ENCODE measurements at regions not wholly inside any gene's neighbourhood (a gene's known extent, or its start where the extent isn't known, plus 50 kb on each side); places are given as distances from the start of the nearest gene placed in this dataset.
"Not testable (repeated sequence)": the region's sequence is repeated elsewhere in the genome, so short reads cannot be mapped to it uniquely, and the experiment has no call there.

DNA sequence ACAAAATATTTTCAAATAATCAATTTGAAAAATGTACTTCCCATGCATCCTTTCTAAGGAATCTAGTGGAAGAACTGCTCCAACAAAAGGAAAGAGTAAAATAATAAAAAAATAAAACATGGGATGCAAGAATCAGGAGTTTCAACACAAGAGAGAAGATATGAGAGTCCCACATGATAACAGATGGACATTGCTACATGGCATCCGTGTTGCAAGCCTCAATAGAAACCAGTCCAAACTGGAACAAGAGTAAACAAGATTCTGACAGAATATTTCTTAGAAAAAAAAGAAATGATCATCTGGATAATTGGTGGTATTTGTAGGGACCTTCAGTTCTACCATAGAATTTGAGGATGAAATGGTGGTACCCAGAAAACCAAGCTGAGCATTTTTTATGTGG, 186.8 kb downstream of the FRK start:
- no peak overlapping the region for H3K4me3 ChIP-seq (ENCODE audit: low read length in 2 of 2)
- 93% methylated on average over 1 of the region's 1 CpG for WGBS
- H3K27ac ChIP-seq (ENCODE audit: low read depth in 1 of 2, low read length in 1 of 2) = no peak overlapping the region
- H3K4me1 ChIP-seq (ENCODE audit: control insufficient read depth in 2 of 2, insufficient read depth in 2 of 2, low read length in 2 of 2) = no peaks in the 10 kb centered on the region
- no peaks in the 10 kb centered on the region for H3K27me3 ChIP-seq (ENCODE audit: control insufficient read depth in 2 of 2, insufficient read depth in 1 of 2, low read length in 1 of 2)
- DNase-seq (ENCODE audit: low read depth in 6 of 9, low spot score in 9 of 9) = no peak
- H3K36me3 ChIP-seq (ENCODE audit: control insufficient read depth in 2 of 2, insufficient read depth in 2 of 2, low read length in 1 of 2) = no peaks in the 10 kb centered on the region
- H3K9me3 ChIP-seq (ENCODE audit: control insufficient read depth in 2 of 2, insufficient read depth in 1 of 2, low read length in 1 of 2) = no peaks in the 10 kb centered on the region

DNA sequence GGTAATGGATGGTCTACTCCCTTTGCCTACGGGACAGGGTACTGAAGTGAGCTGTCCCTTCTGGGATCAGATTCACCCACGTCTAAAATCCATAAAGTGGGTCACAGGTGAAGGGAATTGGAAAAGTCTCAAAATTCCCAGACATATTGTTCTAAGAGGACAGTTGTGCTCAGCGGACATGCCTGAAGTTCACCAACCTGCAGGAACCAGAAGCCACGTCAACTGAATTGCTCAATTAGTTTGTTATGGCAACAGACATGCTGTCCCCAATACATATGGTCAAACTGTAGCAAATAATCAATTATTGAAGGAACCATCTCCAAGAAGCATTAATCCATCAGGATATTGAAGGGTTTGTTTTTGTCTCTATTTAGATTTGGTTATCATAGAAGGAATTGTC, 190.2 kb downstream of the FRK start:
- Histone ChIP-seq H3K4me3 (ENCODE audit: low read length in 2 of 2) (no peak overlapping the region), H3K27me3 (ENCODE audit: control insufficient read depth in 2 of 2, insufficient read depth in 1 of 2, low read length in 1 of 2) (no peaks in the 10 kb centered on the region), H3K4me1 (ENCODE audit: control insufficient read depth in 2 of 2, insufficient read depth in 2 of 2, low read length in 2 of 2) (no peaks in the 10 kb centered on the region), H3K27ac (ENCODE audit: low read depth in 1 of 2, low read length in 1 of 2) (no peak overlapping the region), H3K9me3 (ENCODE audit: control insufficient read depth in 2 of 2, insufficient read depth in 1 of 2, low read length in 1 of 2) (no peaks in the 10 kb centered on the region), H3K36me3 (ENCODE audit: control insufficient read depth in 2 of 2, insufficient read depth in 2 of 2, low read length in 1 of 2) (no peaks in the 10 kb centered on the region)
- no peak for DNase-seq (ENCODE audit: low read depth in 6 of 9, low spot score in 9 of 9)
- WGBS = 55% methylated on average over 4 of the region's 4 CpGs

DNA sequence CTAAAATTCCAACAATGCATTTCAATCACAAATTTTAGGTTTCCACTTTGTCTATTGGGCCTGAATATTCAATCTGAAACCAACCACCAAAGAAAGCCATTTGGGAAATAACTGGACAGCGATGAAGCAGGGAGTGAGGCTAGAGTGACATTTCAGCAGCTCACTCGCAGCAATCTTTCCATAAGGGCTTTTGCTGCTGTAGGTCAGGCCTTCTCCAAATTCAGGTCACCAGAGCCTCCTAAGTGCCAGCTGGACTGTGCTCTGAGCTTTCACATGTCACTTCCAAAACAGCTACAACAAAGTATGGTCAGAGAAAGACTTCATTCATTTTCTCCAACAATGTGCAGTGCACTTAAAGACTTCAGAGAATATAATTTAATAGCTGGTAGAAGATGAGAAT, 194.8 kb downstream of the FRK start:
- no peak overlapping the region for H3K27ac ChIP-seq (ENCODE audit: low read depth in 1 of 2, low read length in 1 of 2)
- WGBS = 95% methylated on average over 2 of the region's 2 CpGs
- no peak for DNase-seq (ENCODE audit: low read depth in 6 of 9, low spot score in 9 of 9)
- H3K9me3 ChIP-seq (ENCODE audit: control insufficient read depth in 2 of 2, insufficient read depth in 1 of 2, low read length in 1 of 2) = no peaks in the 10 kb centered on the region
- H3K4me3 ChIP-seq (ENCODE audit: low read length in 2 of 2) = no peak overlapping the region
- no peaks in the 10 kb centered on the region for H3K4me1 ChIP-seq (ENCODE audit: control insufficient read depth in 2 of 2, insufficient read depth in 2 of 2, low read length in 2 of 2)
- H3K27me3 ChIP-seq (ENCODE audit: control insufficient read depth in 2 of 2, insufficient read depth in 1 of 2, low read length in 1 of 2) = no peaks in the 10 kb centered on the region
- H3K36me3 ChIP-seq (ENCODE audit: control insufficient read depth in 2 of 2, insufficient read depth in 2 of 2, low read length in 1 of 2) = no peaks in the 10 kb centered on the region

DNA sequence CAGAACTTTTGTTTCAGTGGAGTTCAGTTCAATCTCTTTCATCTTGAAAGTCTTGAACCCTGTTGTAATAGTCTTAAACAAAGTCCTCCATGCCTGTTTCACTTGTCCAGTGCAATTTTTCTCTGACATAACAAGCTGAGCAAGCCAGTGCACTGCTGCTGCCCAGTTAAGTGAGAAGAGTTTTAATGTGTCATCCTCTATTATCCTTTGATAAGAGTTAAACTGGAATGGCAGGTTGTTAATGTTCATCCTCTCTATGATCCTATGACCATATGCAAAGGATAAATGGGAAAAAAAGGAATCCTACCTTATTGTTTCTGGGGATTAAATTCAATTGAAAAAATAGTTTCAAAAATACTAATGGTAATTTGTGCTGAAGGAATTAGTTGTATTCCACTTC, 197.5 kb downstream of the FRK start:
- H3K4me1 ChIP-seq (ENCODE audit: control insufficient read depth in 2 of 2, insufficient read depth in 2 of 2, low read length in 2 of 2) = no peaks in the 10 kb centered on the region
- H3K27me3 ChIP-seq (ENCODE audit: control insufficient read depth in 2 of 2, insufficient read depth in 1 of 2, low read length in 1 of 2) = no peaks in the 10 kb centered on the region
- H3K27ac ChIP-seq (ENCODE audit: low read depth in 1 of 2, low read length in 1 of 2) = no peak overlapping the region
- no peak overlapping the region for H3K4me3 ChIP-seq (ENCODE audit: low read length in 2 of 2)
- no peak for DNase-seq (ENCODE audit: low read depth in 6 of 9, low spot score in 9 of 9)
- H3K9me3 ChIP-seq (ENCODE audit: control insufficient read depth in 2 of 2, insufficient read depth in 1 of 2, low read length in 1 of 2) = no peaks in the 10 kb centered on the region
- H3K36me3 ChIP-seq (ENCODE audit: control insufficient read depth in 2 of 2, insufficient read depth in 2 of 2, low read length in 1 of 2) = no peaks in the 10 kb centered on the region

DNA sequence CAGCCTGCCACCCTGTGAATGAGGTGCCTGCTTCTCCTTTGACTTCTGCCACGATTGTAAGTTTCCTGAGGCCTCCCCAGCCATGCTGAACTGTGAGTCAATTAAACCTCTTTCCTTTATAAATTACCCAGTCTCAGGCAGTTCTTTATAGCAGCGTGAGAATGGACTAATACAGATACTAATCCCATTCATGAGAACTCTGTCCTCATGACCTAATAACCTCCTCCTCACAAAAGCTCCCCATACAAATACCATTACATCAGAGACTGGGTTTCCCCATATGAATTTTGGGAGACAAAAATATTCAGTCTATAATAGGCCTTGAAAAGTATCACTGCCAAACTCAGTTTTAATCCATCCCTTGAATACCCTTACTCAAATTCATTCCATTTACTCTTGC, 199.0 kb downstream of the FRK start:
- not testable (repeated sequence) for H3K9me3 ChIP-seq (ENCODE audit: control insufficient read depth in 2 of 2, insufficient read depth in 1 of 2, low read length in 1 of 2); H3K27ac ChIP-seq (ENCODE audit: low read depth in 1 of 2, low read length in 1 of 2); H3K4me3 ChIP-seq (ENCODE audit: low read length in 2 of 2); DNase-seq (ENCODE audit: low read depth in 6 of 9, low spot score in 9 of 9); H3K36me3 ChIP-seq (ENCODE audit: control insufficient read depth in 2 of 2, insufficient read depth in 2 of 2, low read length in 1 of 2); H3K27me3 ChIP-seq (ENCODE audit: control insufficient read depth in 2 of 2, insufficient read depth in 1 of 2, low read length in 1 of 2); H3K4me1 ChIP-seq (ENCODE audit: control insufficient read depth in 2 of 2, insufficient read depth in 2 of 2, low read length in 2 of 2)
- 70% methylated on average over 2 of the region's 2 CpGs for whole genome bisulfite sequencing

GRCh38 chr6:115859577-115859976, 201.1 kb downstream of the FRK start:
- 100% methylated on average over 2 of the region's 2 CpGs for WGBS
- not testable (repeated sequence) for H3K27me3 ChIP-seq (ENCODE audit: control insufficient read depth in 2 of 2, insufficient read depth in 1 of 2, low read length in 1 of 2)

GRCh38 chr6:115854866-115855665, 205.6 kb downstream of the FRK start:
- Histone ChIP-seq H3K27me3 (ENCODE audit: control insufficient read depth in 2 of 2, insufficient read depth in 1 of 2, low read length in 1 of 2) (no peaks in the 10 kb centered on the region), H3K4me1 (ENCODE audit: control insufficient read depth in 2 of 2, insufficient read depth in 2 of 2, low read length in 2 of 2) (no peaks in the 10 kb centered on the region), H3K4me3 (ENCODE audit: low read length in 2 of 2) (no peak overlapping the region), H3K36me3 (ENCODE audit: control insufficient read depth in 2 of 2, insufficient read depth in 2 of 2, low read length in 1 of 2) (no peaks in the 10 kb centered on the region), H3K9me3 (ENCODE audit: control insufficient read depth in 2 of 2, insufficient read depth in 1 of 2, low read length in 1 of 2) (peaks cover 0 to 9% of the 10 kb centered on the region in 2 donors), H3K27ac (ENCODE audit: low read depth in 1 of 2, low read length in 1 of 2) (no peak overlapping the region)
- WGBS = 97% methylated on average over 34 of the region's 34 CpGs
- no peak for DNase-seq (ENCODE audit: low read depth in 6 of 9, low spot score in 9 of 9)

More at GRCh38 chr6:115859577-115859976, 201.1 kb downstream of the FRK start:
- not testable (repeated sequence) for DNase-seq (ENCODE audit: low read depth in 6 of 9, low spot score in 9 of 9); H3K27ac ChIP-seq (ENCODE audit: low read depth in 1 of 2, low read length in 1 of 2); H3K4me1 ChIP-seq (ENCODE audit: control insufficient read depth in 2 of 2, insufficient read depth in 2 of 2, low read length in 2 of 2); H3K9me3 ChIP-seq (ENCODE audit: control insufficient read depth in 2 of 2, insufficient read depth in 1 of 2, low read length in 1 of 2); H3K36me3 ChIP-seq (ENCODE audit: control insufficient read depth in 2 of 2, insufficient read depth in 2 of 2, low read length in 1 of 2); H3K4me3 ChIP-seq (ENCODE audit: low read length in 2 of 2)

GRCh38 chr6:115847671-115848070, 213.0 kb downstream of the FRK start:
- Histone ChIP-seq H3K27ac (ENCODE audit: low read depth in 1 of 2, low read length in 1 of 2) (no peak overlapping the region), H3K36me3 (ENCODE audit: control insufficient read depth in 2 of 2, insufficient read depth in 2 of 2, low read length in 1 of 2) (no peaks in the 10 kb centered on the region), H3K27me3 (ENCODE audit: control insufficient read depth in 2 of 2, insufficient read depth in 1 of 2, low read length in 1 of 2) (no peaks in the 10 kb centered on the region), H3K4me3 (ENCODE audit: low read length in 2 of 2) (no peak overlapping the region), H3K9me3 (ENCODE audit: control insufficient read depth in 2 of 2, insufficient read depth in 1 of 2, low read length in 1 of 2) (no peaks in the 10 kb centered on the region), H3K4me1 (ENCODE audit: control insufficient read depth in 2 of 2, insufficient read depth in 2 of 2, low read length in 2 of 2) (no peaks in the 10 kb centered on the region)
- no peak for DNase-seq (ENCODE audit: low read depth in 6 of 9, low spot score in 9 of 9)

- Histone ChIP-seq H3K4me1 (ENCODE audit: control insufficient read depth in 2 of 2, insufficient read depth in 2 of 2, low read length in 2 of 2) (no peaks in the 10 kb centered on the region), H3K36me3 (ENCODE audit: control insufficient read depth in 2 of 2, insufficient read depth in 2 of 2, low read length in 1 of 2) (no peaks in the 10 kb centered on the region), H3K27ac (ENCODE audit: low read depth in 1 of 2, low read length in 1 of 2) (no peak overlapping the region), H3K4me3 (ENCODE audit: low read length in 2 of 2) (no peak overlapping the region), H3K9me3 (ENCODE audit: control insufficient read depth in 2 of 2, insufficient read depth in 1 of 2, low read length in 1 of 2) (no peaks in the 10 kb centered on the region), H3K27me3 (ENCODE audit: control insufficient read depth in 2 of 2, insufficient read depth in 1 of 2, low read length in 1 of 2) (no peaks in the 10 kb centered on the region)
- DNase-seq (ENCODE audit: low read depth in 6 of 9, low spot score in 9 of 9) = no peak
Observed at GRCh38 chr6:115843945-115844344, 216.7 kb downstream of the FRK start.

Data from thymus (tissue), 11 donors.